ENCODE measurements at regions not wholly inside any gene's neighbourhood (a gene's known extent, or its start where the extent isn't known, plus 50 kb on each side); places are given as distances from the start of the nearest gene placed in this dataset.

- intact Hi-C loops (cut with DNase I) = no loop called here
- no peak for TF ChIP-seq POLR2A (IDR thresholded peaks at IDR 0.05)
- no peak for TF ChIP-seq POLR2AphosphoS5 (IDR thresholded peaks at IDR 0.05; ENCODE audit: insufficient read depth in 1 of 2, low read depth in 1 of 2)
- no peak for TF ChIP-seq CTCF (IDR thresholded peaks at IDR 0.05)
- Histone ChIP-seq H3K27me3 (no peaks in the 10 kb centered on the region), H3K36me3 (no peaks in the 10 kb centered on the region), H3K4me1 (no peaks in the 10 kb centered on the region), H3K4me3 (no peak overlapping the region), H3K9me3 (no peaks in the 10 kb centered on the region), H3K27ac (no peak overlapping the region)
- DNase-seq (ENCODE audit: extremely low spot score in 2 of 2) = no peak
These were observed 604.8 kb upstream of the IGFBP3 start for GRCh38 chr7:46525876-46526275.

GRCh38 chr7:46524350-46524749, 603.3 kb upstream of the IGFBP3 start:
- no peaks in the 10 kb centered on the region for H3K4me1 ChIP-seq
- H3K36me3 ChIP-seq = no peaks in the 10 kb centered on the region
- H3K27ac ChIP-seq = no peak overlapping the region
- H3K4me3 ChIP-seq = no peak overlapping the region
- TF ChIP-seq POLR2AphosphoS5 (IDR thresholded peaks at IDR 0.05; ENCODE audit: insufficient read depth in 1 of 2, low read depth in 1 of 2) (no peak), CTCF (IDR thresholded peaks at IDR 0.05) (no peak), POLR2A (IDR thresholded peaks at IDR 0.05) (no peak)
- no peak for DNase-seq (ENCODE audit: extremely low spot score in 2 of 2)
- no peaks in the 10 kb centered on the region for H3K9me3 ChIP-seq
- H3K27me3 ChIP-seq = no peaks in the 10 kb centered on the region
- intact Hi-C loops (cut with DNase I) = no loop called here

GRCh38 chr7:46522354-46522906, 601.4 kb upstream of the IGFBP3 start:
- no peak for DNase-seq (ENCODE audit: extremely low spot score in 2 of 2)
- intact Hi-C loops (cut with DNase I) = no loop called here
- H3K9me3 ChIP-seq = no peaks in the 10 kb centered on the region
- no peaks in the 10 kb centered on the region for H3K4me1 ChIP-seq
- H3K36me3 ChIP-seq = no peaks in the 10 kb centered on the region
- no peak overlapping the region for H3K27ac ChIP-seq
- no peak for TF ChIP-seq POLR2A (IDR thresholded peaks at IDR 0.05)
- TF ChIP-seq CTCF (IDR thresholded peaks at IDR 0.05) = no peak
- no peaks in the 10 kb centered on the region for H3K27me3 ChIP-seq
- no peak overlapping the region for H3K4me3 ChIP-seq

- DNase-seq (ENCODE audit: extremely low spot score in 2 of 2) = no peak
- Histone ChIP-seq H3K36me3 (no peaks in the 10 kb centered on the region), H3K9me3 (no peaks in the 10 kb centered on the region), H3K4me1 (no peaks in the 10 kb centered on the region), H3K4me3 (no peak overlapping the region), H3K27me3 (no peaks in the 10 kb centered on the region), H3K27ac (no peak overlapping the region)
- TF ChIP-seq CTCF (IDR thresholded peaks at IDR 0.05) = no peak
- no peak for TF ChIP-seq POLR2AphosphoS5 (IDR thresholded peaks at IDR 0.05; ENCODE audit: insufficient read depth in 1 of 2, low read depth in 1 of 2)
- TF ChIP-seq POLR2A (IDR thresholded peaks at IDR 0.05) = no peak
- intact Hi-C loops (cut with DNase I) = no loop called here
These were observed 597.6 kb upstream of the IGFBP3 start for GRCh38 chr7:46518713-46519112.

GRCh38 chr7:46515844-46516590, 594.9 kb upstream of the IGFBP3 start:
- no peaks in the 10 kb centered on the region for H3K9me3 ChIP-seq
- H3K36me3 ChIP-seq = no peaks in the 10 kb centered on the region
- no peak overlapping the region for H3K4me3 ChIP-seq
- intact Hi-C loops (cut with DNase I) = no loop called here
- TF ChIP-seq POLR2AphosphoS5 (IDR thresholded peaks at IDR 0.05; ENCODE audit: insufficient read depth in 1 of 2, low read depth in 1 of 2) = no peak
- no peak for TF ChIP-seq POLR2A (IDR thresholded peaks at IDR 0.05)
- TF ChIP-seq CTCF (IDR thresholded peaks at IDR 0.05) = no peak
- no peaks in the 10 kb centered on the region for H3K27me3 ChIP-seq
- DNase-seq (ENCODE audit: extremely low spot score in 2 of 2) = no peak
- no peaks in the 10 kb centered on the region for H3K4me1 ChIP-seq
- no peak overlapping the region for H3K27ac ChIP-seq
